ENCODE measurements at regions not wholly inside any gene's neighbourhood (a gene's known extent, or its start where the extent isn't known, plus 50 kb on each side); places are given as distances from the start of the nearest gene placed in this dataset.

DNA sequence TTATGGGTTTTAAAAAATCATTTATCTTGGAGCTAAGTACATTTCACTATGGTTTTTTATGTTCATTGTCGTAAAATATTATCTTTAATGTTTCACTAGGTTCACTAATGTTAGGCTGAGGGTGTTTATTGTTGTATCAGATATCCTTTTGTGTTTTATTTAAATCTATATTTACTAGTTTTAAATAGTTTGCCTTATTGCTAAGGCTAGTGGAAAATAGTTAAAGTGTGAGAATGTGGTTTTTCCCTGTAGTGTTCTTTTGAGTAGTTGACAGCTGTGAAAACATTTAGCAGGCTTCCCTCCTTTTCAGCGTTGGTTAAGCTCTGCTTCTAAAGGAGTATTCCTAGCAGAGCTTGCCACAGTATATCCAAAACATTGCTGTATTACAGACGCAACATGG lies 139.0 kb downstream of the TM9SF2 start:
- no peak overlapping the region for H3K4me3 ChIP-seq (ENCODE audit: low read length in 2 of 2)
- H3K9me3 ChIP-seq (ENCODE audit: control insufficient read depth in 2 of 2, low read length in 2 of 2), result no peaks in the 10 kb centered on the region
- H3K9ac ChIP-seq (ENCODE audit: low read depth in 1 of 2, low read length in 2 of 2), result no peak overlapping the region
- no peaks in the 10 kb centered on the region for H3K4me1 ChIP-seq (ENCODE audit: control insufficient read depth in 2 of 2, insufficient read depth in 2 of 2, low read length in 2 of 2)
- H3K27me3 ChIP-seq (ENCODE audit: control insufficient read depth in 2 of 2, insufficient read depth in 2 of 2, low read length in 2 of 2), result no peaks in the 10 kb centered on the region
- no peak overlapping the region for H3K27ac ChIP-seq (ENCODE audit: low read depth in 2 of 2, low read length in 2 of 2)
- H3K36me3 ChIP-seq (ENCODE audit: control insufficient read depth in 2 of 2, insufficient read depth in 2 of 2, low read length in 2 of 2), result no peaks in the 10 kb centered on the region

GRCh38 chr13:99639126-99639525 lies 137.9 kb downstream of the TM9SF2 start:
- Histone ChIP-seq H3K4me1 (ENCODE audit: control insufficient read depth in 2 of 2, insufficient read depth in 2 of 2, low read length in 2 of 2) (no peaks in the 10 kb centered on the region), H3K36me3 (ENCODE audit: control insufficient read depth in 2 of 2, insufficient read depth in 2 of 2, low read length in 2 of 2) (no peaks in the 10 kb centered on the region), H3K27ac (ENCODE audit: low read depth in 2 of 2, low read length in 2 of 2) (no peak overlapping the region), H3K9ac (ENCODE audit: low read depth in 1 of 2, low read length in 2 of 2) (no peak overlapping the region), H3K9me3 (ENCODE audit: control insufficient read depth in 2 of 2, low read length in 2 of 2) (no peaks in the 10 kb centered on the region), H3K4me3 (ENCODE audit: low read length in 2 of 2) (no peak overlapping the region), H3K27me3 (ENCODE audit: control insufficient read depth in 2 of 2, insufficient read depth in 2 of 2, low read length in 2 of 2) (no peaks in the 10 kb centered on the region)

DNA sequence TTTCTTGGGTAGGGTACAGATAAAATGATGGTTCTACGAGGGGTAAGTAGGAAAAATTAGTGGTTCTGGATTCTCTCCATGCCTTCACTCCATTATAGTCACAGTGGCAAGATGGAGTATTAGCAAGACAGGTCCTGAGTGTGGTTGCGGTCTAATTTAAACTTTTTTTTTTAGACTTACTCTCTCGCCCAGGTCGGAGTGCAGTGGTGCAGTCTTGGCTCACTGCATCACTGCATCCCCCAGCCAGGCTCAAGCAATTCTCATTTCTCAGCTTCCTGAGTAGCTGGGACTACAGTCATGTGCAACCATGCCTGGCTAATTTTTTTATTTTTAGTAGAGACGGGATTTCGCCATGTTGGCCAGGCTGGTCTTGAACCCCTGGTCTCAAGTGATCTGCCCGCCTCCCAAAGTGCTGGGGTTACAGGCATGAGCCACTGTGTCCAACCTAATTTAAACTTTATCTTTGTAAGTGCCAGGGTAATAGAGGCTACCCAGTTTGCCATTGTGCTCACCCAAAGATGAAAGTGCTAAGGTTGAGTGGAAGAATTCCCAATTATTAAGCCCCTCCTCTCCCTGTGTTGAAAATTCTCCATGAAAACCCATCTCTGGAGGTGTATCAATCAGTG lies 135.6 kb downstream of the TM9SF2 start:
- Histone ChIP-seq H3K9ac (ENCODE audit: low read depth in 1 of 2, low read length in 2 of 2) (no peak overlapping the region), H3K27ac (ENCODE audit: low read depth in 2 of 2, low read length in 2 of 2) (no peak overlapping the region), H3K4me1 (ENCODE audit: control insufficient read depth in 2 of 2, insufficient read depth in 2 of 2, low read length in 2 of 2) (no peaks in the 10 kb centered on the region), H3K9me3 (ENCODE audit: control insufficient read depth in 2 of 2, low read length in 2 of 2) (no peaks in the 10 kb centered on the region), H3K4me3 (ENCODE audit: low read length in 2 of 2) (no peak overlapping the region), H3K36me3 (ENCODE audit: control insufficient read depth in 2 of 2, insufficient read depth in 2 of 2, low read length in 2 of 2) (no peaks in the 10 kb centered on the region), H3K27me3 (ENCODE audit: control insufficient read depth in 2 of 2, insufficient read depth in 2 of 2, low read length in 2 of 2) (no peaks in the 10 kb centered on the region)

DNA sequence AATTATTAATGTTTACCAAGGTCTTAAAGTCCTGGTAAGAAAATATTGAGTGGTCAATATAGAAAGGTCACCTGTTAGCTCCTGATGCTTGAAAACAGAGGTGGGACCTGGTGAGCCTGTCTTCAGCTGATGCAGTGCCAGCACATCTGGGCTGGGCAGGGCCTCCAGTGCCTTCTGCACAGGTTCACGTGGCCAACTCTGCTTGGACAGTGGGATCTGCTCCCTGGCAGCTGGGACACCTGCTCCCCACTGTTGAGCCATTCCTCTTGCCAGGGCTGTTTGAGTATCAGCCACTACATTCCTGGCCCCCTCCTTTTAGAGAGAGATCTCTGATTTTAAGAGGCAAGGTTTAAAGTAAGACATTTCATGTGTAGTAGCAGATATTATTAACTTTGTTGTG lies 135.0 kb downstream of the TM9SF2 start:
- H3K4me1 ChIP-seq (ENCODE audit: control insufficient read depth in 2 of 2, insufficient read depth in 2 of 2, low read length in 2 of 2), result no peaks in the 10 kb centered on the region
- H3K4me3 ChIP-seq (ENCODE audit: low read length in 2 of 2), result no peak overlapping the region
- H3K9me3 ChIP-seq (ENCODE audit: control insufficient read depth in 2 of 2, low read length in 2 of 2), result no peaks in the 10 kb centered on the region
- no peaks in the 10 kb centered on the region for H3K27me3 ChIP-seq (ENCODE audit: control insufficient read depth in 2 of 2, insufficient read depth in 2 of 2, low read length in 2 of 2)
- no peak overlapping the region for H3K9ac ChIP-seq (ENCODE audit: low read depth in 1 of 2, low read length in 2 of 2)
- no peaks in the 10 kb centered on the region for H3K36me3 ChIP-seq (ENCODE audit: control insufficient read depth in 2 of 2, insufficient read depth in 2 of 2, low read length in 2 of 2)
- H3K27ac ChIP-seq (ENCODE audit: low read depth in 2 of 2, low read length in 2 of 2), result no peak overlapping the region

DNA sequence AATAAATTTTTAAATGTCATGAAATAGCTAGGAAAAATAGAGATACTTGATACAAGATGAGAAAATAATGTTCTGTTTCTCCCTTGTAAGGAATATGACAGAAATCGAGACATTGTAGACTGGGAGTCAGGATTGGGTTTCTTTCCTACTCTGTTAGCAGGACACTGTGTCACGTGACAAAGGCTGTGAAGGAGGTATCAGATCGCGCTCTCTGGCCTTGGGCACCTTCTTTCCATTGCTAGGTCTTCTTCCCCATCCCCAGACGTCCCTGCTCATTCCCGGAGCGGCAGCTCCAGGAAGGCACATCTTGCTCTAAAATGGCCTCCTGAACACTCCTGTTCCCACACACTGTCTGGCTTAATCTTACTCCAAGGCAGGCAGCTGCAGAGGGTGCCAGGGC lies 133.4 kb downstream of the TM9SF2 start:
- no peaks in the 10 kb centered on the region for H3K4me1 ChIP-seq (ENCODE audit: control insufficient read depth in 2 of 2, insufficient read depth in 2 of 2, low read length in 2 of 2)
- H3K4me3 ChIP-seq (ENCODE audit: low read length in 2 of 2), result no peak overlapping the region
- no peaks in the 10 kb centered on the region for H3K9me3 ChIP-seq (ENCODE audit: control insufficient read depth in 2 of 2, low read length in 2 of 2)
- no peaks in the 10 kb centered on the region for H3K36me3 ChIP-seq (ENCODE audit: control insufficient read depth in 2 of 2, insufficient read depth in 2 of 2, low read length in 2 of 2)
- H3K27ac ChIP-seq (ENCODE audit: low read depth in 2 of 2, low read length in 2 of 2), result no peak overlapping the region
- H3K27me3 ChIP-seq (ENCODE audit: control insufficient read depth in 2 of 2, insufficient read depth in 2 of 2, low read length in 2 of 2), result no peaks in the 10 kb centered on the region
- no peak overlapping the region for H3K9ac ChIP-seq (ENCODE audit: low read depth in 1 of 2, low read length in 2 of 2)

DNA sequence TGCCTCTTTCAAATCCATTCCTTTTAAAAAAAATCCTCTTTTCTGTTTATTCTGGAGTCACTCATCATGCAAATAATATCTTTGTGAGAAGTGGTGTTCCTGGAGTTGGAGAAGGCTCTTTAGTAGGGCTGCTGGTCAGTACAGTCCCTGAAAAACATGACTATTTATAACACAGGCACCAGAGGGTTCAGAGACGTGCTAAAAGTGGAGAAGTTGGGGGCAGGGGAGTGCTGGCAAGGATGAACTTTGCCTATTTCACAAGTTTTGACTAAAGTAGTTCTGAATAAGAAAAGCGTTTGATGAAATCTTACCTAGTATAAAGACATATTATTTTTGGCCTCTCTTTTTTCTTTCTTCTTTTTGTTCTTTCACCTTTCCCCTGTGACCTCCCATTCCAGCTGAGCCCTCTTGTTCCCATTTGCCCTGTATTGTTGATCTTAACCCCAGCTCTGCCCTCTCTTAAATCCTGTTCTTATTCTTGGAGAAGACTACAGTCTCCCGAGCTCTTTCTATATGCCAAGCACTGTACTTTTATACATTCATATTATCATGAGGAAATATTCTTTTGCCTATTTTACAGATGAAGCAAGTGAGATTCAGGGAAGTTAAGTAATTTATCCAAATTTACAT lies 129.1 kb downstream of the TM9SF2 start:
- H3K4me1 ChIP-seq (ENCODE audit: control insufficient read depth in 2 of 2, insufficient read depth in 2 of 2, low read length in 2 of 2), result no peaks in the 10 kb centered on the region
- H3K27ac ChIP-seq (ENCODE audit: low read depth in 2 of 2, low read length in 2 of 2), result no peak overlapping the region

GRCh38 chr13:99629641-99630040 lies 128.4 kb downstream of the TM9SF2 start:
- H3K4me3 ChIP-seq (ENCODE audit: low read length in 2 of 2), result no peak overlapping the region
- no peaks in the 10 kb centered on the region for H3K4me1 ChIP-seq (ENCODE audit: control insufficient read depth in 2 of 2, insufficient read depth in 2 of 2, low read length in 2 of 2)
- no peaks in the 10 kb centered on the region for H3K36me3 ChIP-seq (ENCODE audit: control insufficient read depth in 2 of 2, insufficient read depth in 2 of 2, low read length in 2 of 2)
- H3K9me3 ChIP-seq (ENCODE audit: control insufficient read depth in 2 of 2, low read length in 2 of 2), result no peaks in the 10 kb centered on the region
- H3K27me3 ChIP-seq (ENCODE audit: control insufficient read depth in 2 of 2, insufficient read depth in 2 of 2, low read length in 2 of 2), result no peaks in the 10 kb centered on the region
- H3K9ac ChIP-seq (ENCODE audit: low read depth in 1 of 2, low read length in 2 of 2), result no peak overlapping the region
- no peak overlapping the region for H3K27ac ChIP-seq (ENCODE audit: low read depth in 2 of 2, low read length in 2 of 2)

More for the DNA sequence above, 129.1 kb downstream of the TM9SF2 start:
- Histone ChIP-seq H3K36me3 (ENCODE audit: control insufficient read depth in 2 of 2, insufficient read depth in 2 of 2, low read length in 2 of 2) (no peaks in the 10 kb centered on the region), H3K27me3 (ENCODE audit: control insufficient read depth in 2 of 2, insufficient read depth in 2 of 2, low read length in 2 of 2) (no peaks in the 10 kb centered on the region), H3K9me3 (ENCODE audit: control insufficient read depth in 2 of 2, low read length in 2 of 2) (no peaks in the 10 kb centered on the region), H3K9ac (ENCODE audit: low read depth in 1 of 2, low read length in 2 of 2) (no peak overlapping the region), H3K4me3 (ENCODE audit: low read length in 2 of 2) (no peak overlapping the region)

GRCh38 chr13:99628442-99628841 lies 127.2 kb downstream of the TM9SF2 start:
- no peak overlapping the region for H3K27ac ChIP-seq (ENCODE audit: low read depth in 2 of 2, low read length in 2 of 2)
- no peak overlapping the region for H3K9ac ChIP-seq (ENCODE audit: low read depth in 1 of 2, low read length in 2 of 2)
- no peak overlapping the region for H3K4me3 ChIP-seq (ENCODE audit: low read length in 2 of 2)
- no peaks in the 10 kb centered on the region for H3K9me3 ChIP-seq (ENCODE audit: control insufficient read depth in 2 of 2, low read length in 2 of 2)
- H3K36me3 ChIP-seq (ENCODE audit: control insufficient read depth in 2 of 2, insufficient read depth in 2 of 2, low read length in 2 of 2), result no peaks in the 10 kb centered on the region
- no peaks in the 10 kb centered on the region for H3K27me3 ChIP-seq (ENCODE audit: control insufficient read depth in 2 of 2, insufficient read depth in 2 of 2, low read length in 2 of 2)
- no peaks in the 10 kb centered on the region for H3K4me1 ChIP-seq (ENCODE audit: control insufficient read depth in 2 of 2, insufficient read depth in 2 of 2, low read length in 2 of 2)

DNA sequence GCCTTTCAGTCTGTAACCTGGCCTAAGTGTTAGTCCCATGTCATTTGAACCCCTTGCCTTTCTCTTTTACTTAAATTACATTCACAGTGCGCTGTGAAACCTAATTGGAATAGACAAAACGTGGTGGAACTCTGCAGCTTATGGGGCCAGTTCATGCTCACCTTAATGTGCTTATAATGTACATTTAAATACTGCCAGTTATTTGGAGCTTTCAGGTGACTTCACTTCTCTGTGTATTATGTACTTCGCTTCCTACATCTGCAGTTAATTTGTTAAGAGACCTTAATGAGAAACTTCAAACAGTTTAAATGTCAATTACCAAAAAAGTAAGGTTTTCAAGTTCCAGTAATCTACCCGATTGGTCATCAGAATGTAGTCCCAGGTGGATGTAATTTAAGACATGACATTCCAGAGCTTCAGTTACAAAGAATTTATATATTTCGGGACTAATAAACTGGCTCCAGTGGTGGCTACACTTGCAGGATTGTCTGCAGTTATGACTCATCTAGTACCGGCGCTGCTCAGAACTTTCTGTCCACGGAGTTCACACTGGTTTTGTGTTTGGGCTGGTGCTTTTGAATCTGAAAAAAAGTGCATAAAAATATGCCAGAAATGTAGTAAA lies 125.3 kb downstream of the TM9SF2 start:
- H3K36me3 ChIP-seq (ENCODE audit: control insufficient read depth in 2 of 2, insufficient read depth in 2 of 2, low read length in 2 of 2), result no peaks in the 10 kb centered on the region
- no peak overlapping the region for H3K4me3 ChIP-seq (ENCODE audit: low read length in 2 of 2)
- H3K27ac ChIP-seq (ENCODE audit: low read depth in 2 of 2, low read length in 2 of 2), result no peak overlapping the region
- no peaks in the 10 kb centered on the region for H3K4me1 ChIP-seq (ENCODE audit: control insufficient read depth in 2 of 2, insufficient read depth in 2 of 2, low read length in 2 of 2)
- H3K27me3 ChIP-seq (ENCODE audit: control insufficient read depth in 2 of 2, insufficient read depth in 2 of 2, low read length in 2 of 2), result no peaks in the 10 kb centered on the region
- H3K9ac ChIP-seq (ENCODE audit: low read depth in 1 of 2, low read length in 2 of 2), result no peak overlapping the region
- H3K9me3 ChIP-seq (ENCODE audit: control insufficient read depth in 2 of 2, low read length in 2 of 2), result no peaks in the 10 kb centered on the region

DNA sequence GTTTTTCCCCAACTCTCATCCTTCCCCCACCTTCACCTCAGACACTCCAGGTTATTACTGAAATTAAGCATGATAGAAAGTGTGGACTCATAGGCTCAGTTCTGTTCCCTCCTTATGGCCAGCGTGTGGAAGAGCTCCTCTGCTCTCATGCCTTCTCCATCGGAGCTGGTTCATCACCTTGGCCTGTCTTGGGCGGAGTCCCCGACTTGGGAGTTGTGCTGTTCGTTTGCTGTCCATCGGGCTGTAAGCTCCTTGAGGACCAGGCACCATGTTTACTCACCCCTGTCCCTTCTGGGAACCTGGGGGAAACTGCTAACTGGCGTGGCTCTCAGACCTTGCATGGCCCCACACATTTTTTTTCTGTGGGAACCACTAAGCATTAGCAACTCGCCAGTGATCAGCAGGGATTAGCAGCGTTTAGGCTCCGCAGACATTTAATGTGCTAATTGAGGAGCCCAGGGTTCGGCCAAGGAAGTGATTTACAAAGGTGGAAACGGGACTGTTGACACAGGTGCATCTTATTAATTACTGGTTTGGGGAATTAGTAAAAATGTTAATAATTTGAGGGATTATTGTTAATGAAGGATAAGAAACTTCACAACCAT lies 123.8 kb downstream of the TM9SF2 start:
- Histone ChIP-seq H3K9me3 (ENCODE audit: control insufficient read depth in 2 of 2, low read length in 2 of 2) (no peaks in the 10 kb centered on the region), H3K9ac (ENCODE audit: low read depth in 1 of 2, low read length in 2 of 2) (no peak overlapping the region), H3K4me1 (ENCODE audit: control insufficient read depth in 2 of 2, insufficient read depth in 2 of 2, low read length in 2 of 2) (no peaks in the 10 kb centered on the region), H3K27me3 (ENCODE audit: control insufficient read depth in 2 of 2, insufficient read depth in 2 of 2, low read length in 2 of 2) (no peaks in the 10 kb centered on the region), H3K27ac (ENCODE audit: low read depth in 2 of 2, low read length in 2 of 2) (no peak overlapping the region), H3K36me3 (ENCODE audit: control insufficient read depth in 2 of 2, insufficient read depth in 2 of 2, low read length in 2 of 2) (no peaks in the 10 kb centered on the region), H3K4me3 (ENCODE audit: low read length in 2 of 2) (no peak overlapping the region)
